ENCODE measurements at regions not wholly inside any gene's neighbourhood (a gene's known extent, or its start where the extent isn't known, plus 50 kb on each side); places are given as distances from the start of the nearest gene placed in this dataset.
A peak's percentile ranks its signal among the peaks of the same experiment; 100 is the strongest.
"Not testable (repeated sequence)": the region's sequence is repeated elsewhere in the genome, so short reads cannot be mapped to it uniquely, and the experiment has no call there.

DNA sequence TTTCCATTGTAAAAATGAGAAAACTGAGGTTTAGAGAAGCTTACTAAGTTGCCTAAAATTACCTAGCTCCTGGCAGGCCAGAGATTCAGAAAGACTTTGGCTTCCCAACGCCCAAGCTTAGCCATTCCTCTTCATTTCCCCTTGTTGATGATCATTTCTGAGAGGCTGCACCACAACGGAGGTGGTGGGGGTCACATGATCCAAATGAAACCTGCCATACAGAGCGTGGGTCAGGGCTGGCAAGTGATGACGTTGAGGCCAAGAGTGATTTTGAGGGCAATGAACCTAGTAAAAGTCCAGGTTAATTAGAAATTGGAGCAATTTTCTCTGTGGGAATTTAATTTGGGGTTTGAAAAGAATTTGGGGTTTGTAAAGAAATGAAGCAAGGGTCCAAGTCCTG, 109.9 kb downstream of the TMEM182 start:
- DNase-seq (ENCODE audit: low spot score) = no peak

DNA sequence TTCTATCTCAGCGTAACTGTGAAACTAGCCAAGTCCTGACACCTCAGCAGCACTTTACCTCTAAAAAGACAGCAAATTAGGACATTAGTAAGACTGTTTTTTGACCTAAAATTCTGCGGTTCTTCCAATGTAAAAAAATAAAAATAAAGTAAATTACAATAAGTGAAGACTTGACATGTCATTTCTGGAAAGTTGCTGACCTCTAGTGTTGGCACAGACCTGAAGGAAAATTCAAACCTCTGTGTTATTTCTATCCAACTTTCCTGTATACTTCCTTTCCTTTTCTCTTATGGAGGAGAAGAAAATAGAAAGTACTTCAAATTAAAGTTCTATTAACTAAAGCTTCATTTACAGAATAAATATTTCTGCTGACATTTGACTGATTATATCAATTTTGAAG, 110.6 kb downstream of the TMEM182 start:
- DNase-seq (ENCODE audit: low spot score) = peak; percentile 21

DNA sequence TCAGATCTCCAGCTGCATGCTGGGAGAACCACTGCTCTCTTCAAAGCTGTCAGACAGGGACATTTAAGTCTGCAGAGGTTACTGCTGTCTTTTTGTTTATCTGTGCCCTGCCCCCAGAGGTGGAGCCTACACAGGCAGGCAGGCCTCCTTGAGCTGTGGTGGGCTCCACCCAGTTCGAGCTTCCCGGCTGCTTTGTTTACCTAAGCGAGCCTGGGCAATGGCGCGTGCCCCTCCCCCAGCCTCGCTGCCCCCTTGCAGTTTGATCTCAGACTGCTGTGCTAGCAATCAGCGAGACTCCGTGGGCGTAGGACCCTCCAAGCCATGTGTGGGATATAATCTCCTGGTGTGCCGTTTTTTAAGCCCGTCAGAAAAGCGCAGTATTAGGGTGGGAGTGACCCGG, 117.7 kb downstream of the TMEM182 start:
- not testable (repeated sequence) for DNase-seq (ENCODE audit: low spot score)

DNA sequence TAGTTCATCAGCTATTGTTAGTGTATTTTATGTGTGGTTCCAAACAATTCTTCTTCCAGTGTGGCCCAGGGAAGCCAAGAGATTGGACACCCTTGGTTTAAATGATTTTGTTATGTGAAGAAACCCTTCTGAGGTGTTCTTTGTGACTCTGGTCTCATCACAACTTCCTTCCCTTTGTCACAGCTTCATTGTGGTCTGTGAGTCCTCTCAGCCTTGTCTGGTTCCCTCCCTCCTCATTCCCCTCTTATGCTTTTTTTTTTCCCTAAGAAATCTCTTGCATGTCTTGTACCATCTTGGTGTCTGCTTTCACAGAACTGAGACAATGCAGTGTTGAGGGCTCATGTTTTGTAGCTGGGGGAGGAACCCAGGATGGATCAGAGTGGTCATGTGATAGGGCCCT, 118.9 kb downstream of the TMEM182 start:
- no peak for DNase-seq (ENCODE audit: low spot score)

DNA sequence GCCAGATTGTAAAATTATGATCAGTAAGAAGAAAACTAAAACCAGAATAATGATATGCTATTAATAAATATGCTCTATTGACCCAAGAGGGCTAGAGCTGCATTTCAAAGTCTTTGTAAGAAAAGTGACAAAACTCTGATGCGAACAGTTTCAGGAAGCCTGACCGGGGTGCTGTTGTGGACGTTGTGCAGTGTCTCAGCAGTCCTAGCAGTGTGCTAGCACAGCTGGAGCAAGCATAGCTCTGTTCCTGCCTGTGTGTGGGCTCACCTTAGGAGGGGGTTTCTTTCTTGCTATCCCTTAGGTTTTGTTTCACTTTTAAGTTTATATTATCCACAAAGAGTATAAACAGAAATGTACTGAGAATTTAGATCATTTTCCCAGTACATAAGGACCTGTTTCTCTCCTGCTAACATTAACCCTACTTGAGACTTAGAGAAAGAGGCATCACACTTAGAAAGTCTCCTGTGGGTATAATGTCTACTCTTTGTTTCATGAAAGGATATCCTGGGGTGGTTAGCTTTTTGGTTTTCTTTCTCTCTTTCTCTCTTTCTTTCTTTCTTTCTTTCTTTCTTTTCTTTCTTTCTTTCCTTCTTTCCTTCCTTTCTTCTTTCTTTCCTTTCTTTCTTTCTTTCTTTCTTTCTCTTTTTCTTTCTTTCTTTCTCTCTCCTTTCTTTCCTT, 124.5 kb downstream of the TMEM182 start:
- DNase-seq (ENCODE audit: low spot score) = no peak

DNA sequence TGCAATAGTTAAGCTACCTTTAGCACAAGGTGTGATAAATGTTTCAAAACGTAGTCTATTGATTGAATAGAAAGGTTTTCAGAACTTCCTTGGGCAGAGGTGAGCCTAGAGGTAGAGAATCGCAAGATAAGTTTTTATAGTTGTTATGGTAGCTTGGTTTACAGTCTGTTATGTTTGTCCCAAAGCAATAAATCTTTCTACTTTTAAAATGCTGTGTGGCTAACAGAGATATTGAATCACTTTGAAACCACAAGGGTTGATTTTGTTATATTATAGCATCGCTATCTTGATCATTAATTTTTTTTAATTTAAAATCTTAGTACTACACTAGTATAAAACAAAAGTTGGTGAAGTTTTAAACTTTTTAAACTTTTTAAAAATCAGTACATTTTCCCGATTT, 126.7 kb downstream of the TMEM182 start:
- DNase-seq (ENCODE audit: low spot score) = no peak

DNA sequence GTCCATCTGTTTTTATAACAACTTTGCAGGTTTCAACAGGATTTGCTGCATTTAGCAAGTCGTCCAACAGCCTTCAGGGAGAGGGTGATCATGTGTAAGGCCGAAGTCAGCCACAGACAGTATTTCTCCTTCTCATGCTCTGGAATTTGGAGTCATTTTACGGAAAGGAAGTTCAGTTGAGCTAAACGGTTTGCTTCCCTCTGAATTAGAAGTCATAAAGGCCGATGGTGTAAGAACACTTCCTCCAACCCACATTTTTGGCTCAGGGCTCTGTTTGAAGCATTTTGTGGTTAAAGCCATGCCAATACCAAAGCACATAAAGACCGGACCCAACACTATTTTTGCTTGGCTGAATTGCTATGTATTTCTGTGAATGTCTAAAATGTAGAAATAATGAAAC, 129.5 kb downstream of the TMEM182 start:
- no peak for DNase-seq (ENCODE audit: low spot score)

DNA sequence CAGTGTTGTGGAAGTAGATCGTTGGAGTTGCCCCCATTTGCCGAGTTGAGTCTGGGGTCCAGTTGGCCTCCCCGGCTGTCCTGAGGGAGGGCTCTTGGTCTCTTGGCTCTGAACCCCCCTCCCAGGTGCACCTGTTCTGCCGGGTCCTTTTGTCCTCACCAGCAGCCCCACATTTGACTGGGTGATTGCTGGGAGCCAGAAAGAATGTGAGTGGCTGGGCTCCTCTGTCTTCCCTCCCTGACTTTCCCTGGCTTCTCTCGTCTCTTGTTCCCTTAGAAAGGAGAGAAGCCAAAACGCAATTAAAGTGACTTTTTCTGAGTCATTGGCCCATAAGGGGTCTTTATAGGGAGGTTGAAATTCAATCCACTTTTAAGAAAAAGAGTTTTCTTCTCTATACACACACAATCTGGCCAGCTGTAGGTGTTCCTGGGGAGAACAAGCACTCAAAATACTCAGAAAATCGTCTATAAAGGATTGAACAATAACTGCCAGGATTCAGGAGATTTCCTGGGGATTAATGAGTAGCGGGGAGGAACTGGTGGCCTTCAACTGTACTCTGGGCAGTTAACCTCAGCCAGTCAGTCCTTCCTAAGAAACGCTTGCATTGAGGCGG, 131.0 kb downstream of the TMEM182 start:
- DNase-seq (ENCODE audit: low spot score) = no peak

DNA sequence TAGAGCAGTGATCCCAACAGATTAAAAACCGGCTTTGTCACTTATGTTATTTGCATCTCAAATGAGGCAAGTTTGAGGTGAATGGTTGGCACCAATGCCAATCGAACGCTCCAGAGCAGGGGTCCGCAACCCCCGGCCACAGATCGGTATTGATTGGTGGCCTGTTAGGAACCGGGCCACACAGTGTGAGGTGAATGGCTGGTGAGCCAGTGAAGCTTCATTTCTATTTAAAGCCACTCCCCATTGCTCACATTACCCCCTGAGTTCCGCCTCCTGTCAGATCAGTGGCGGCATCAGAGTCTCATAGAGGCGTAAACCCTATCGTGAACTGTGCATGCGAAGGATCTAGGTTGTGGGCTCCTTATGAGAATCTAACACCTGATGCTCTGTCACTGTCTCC, 132.0 kb downstream of the TMEM182 start:
- no peak for DNase-seq (ENCODE audit: low spot score)

DNA sequence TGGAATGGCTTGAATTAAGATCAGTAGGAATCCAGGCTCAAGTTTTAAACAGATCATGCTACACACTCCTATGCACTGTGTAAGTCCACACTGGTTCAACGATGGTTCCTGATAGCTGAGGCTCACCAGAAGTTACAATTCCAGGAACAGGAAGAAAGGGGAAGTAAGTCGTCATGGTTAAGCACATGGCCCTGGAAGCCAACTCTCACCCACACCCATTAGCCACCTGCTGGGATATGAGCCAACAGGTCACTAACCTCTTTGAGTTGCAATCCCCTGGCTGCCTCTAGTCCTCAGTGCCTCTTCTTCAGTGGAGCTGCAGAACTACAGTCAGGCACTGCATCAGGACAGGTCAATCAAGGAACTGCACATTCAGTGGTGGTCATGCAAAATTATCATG, 133.5 kb downstream of the TMEM182 start:
- no peak for DNase-seq (ENCODE audit: low spot score)

DNA sequence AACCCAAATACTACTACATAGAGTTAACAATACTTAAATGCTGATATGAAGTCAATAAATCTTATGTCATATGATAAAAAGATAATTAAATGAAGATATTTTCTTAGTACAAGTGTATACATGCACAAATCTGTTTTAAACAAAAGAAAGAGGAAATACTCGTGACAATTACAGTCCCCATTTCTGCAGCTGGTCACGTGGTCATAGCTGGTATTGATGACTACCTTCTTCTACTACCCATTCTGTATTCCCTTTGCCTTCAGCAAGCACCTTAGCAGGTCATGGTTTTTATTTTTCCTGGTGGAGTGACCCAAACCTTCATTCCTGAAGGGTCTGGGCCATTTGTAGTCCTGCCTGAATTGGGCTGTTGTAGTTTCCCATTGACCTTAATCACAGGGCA, 147.4 kb downstream of the TMEM182 start:
- DNase-seq (ENCODE audit: low spot score) = not testable (repeated sequence)

DNA sequence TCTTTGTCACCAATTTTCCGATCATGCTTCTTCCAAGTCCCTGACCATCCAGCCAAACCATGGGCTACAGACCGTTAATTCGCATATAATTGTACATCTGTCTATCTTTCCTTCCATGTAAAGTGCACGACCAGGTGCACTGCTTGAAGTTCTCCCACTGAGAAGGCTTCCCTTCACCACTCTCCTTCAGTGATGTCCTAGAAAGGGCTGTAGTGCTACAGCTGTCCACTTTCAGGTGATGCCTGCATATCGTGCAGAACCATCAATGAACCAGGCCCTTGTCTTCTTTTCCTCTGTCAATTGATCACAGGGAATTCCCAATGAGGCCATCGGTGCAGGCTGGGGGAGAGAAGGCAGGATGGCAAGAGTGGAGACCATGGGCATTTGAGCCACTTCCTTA, 148.9 kb downstream of the TMEM182 start:
- no peak for DNase-seq (ENCODE audit: low spot score)

DNA sequence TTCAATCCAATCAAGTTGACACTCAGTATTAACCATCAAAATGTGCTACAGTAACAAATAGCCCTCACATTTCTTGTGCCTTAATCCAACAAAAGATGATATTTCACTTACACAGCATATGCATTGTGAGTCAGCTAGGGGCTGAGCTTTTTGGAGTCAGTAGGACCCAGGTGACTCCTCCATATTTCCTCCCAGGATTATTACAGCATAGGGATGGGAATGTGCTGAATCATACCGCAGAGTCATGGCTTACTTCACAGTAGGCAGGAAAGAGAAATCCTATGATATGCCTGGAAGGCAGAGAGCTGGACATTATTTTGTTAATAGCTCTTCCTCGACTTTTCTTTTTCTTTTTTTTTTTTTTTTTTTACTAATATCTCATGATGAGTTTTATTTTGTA, 153.3 kb downstream of the TMEM182 start:
- no peak for DNase-seq (ENCODE audit: low spot score)

DNA sequence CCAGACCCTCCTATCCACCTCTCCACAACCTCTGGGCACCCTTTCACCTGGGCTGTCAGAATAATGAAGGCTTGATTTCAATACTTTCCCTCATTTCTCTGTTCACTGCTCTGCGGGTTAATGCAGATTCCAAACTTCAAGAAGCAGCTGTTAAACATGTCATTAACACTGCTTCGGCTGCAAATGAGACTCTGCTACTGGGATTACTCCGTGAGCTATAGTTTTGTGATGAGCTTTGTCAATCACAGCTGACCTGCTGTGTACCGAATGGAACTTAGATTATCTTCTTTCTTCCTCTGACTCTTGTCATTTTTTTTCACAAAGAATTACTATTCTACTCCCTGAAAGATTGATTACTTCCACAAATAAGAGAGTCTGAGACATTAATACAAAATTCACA, 160.5 kb downstream of the TMEM182 start:
- DNase-seq (ENCODE audit: low spot score) = no peak

DNA sequence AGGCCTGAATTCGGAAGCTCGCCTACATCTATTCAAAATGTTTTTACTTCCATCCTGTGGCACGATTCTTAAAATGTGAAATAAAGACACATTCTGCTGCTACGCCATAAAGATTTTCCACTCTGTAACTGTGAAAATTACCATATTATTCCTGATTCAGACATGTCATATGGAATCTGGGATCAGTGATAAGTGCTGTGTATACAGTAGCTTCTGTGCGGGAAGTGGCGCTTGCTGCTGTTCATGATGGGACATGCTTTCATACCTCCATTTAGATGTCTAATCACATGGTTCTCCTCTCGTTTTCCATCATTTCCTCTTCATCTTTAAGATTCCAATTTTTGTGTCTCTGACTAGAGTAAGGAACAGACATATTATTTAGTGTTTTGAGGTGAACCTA, 163.2 kb downstream of the TMEM182 start:
- no peak for DNase-seq (ENCODE audit: low spot score)

DNA sequence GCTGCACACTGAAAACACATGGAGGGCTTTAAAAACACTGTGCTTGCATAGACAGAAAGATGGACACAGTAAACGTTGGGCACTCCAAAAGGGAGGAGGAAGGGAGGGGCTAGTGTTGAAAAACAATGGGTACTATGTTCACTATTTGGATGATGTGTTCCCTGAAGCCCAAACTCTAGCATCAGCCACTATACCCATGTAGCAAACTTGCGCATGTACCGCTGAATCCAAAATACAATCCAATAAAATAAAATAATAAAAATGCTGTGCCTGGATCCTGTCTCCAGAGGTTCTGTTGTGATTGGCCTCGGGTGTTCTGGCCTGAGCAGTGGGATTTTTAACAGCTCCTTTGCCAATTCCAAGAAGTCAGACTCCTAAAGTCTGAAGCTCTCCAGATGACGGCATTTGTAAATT, 166.0 kb downstream of the TMEM182 start:
- no peak for DNase-seq (ENCODE audit: low spot score)

DNA sequence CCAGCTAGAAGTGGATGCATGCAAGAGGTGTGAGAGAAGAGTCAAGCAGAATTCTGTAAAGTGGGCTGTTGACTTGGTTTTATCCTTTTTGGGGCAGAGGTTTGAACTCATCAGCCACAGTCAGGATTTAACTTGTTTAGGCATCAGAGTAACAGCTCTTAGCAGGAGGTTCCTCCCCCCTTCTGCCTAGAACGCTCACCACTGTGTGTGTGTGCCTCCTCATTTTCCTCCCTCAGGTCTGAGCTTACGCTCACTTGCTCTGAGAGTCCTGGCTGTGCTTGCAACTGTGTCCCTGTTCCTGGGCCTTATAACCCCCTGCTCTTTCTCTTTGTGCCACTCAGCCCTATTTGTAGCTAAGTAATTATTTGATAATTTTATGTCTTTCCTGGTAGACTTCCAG, 167.9 kb downstream of the TMEM182 start:
- no peak for DNase-seq (ENCODE audit: low spot score)

DNA sequence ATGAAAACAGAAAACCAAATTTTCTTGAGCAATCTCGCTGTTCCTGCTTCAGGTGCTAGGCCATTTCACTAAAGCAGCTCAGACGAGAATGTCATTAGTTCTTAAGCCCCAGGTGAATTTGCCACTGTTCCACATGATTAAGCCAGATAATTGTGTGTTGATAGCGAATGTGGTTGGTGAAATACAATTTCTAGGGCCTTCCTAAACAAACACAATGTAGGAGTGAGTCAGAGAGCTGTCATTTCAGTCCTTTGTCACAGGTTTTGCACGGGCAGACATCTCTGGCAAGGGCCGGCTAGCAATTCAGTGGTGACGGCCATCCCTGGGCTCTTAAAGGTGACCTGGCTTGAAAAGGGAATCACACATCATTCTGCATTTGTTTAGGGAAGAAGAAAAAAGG, 170.7 kb downstream of the TMEM182 start:
- no peak for DNase-seq (ENCODE audit: low spot score)

DNA sequence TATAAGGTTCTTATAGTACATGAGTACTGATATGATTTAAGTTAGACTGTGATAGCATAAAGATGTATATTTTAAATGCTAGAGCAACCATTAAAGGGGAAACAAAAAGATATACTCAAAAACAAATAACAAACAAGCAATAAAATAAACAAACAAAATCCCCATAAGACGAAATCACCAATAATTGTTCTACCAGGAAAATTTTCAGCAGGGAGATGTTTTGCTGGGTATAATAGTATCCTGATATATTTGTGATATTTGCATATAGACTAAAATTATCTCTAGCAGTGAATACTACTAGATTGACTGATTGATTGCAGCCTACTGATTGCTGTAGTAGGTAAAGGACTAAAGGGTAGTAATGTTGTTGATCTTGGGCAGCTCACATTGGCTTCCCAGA, 177.4 kb downstream of the TMEM182 start:
- no peak for DNase-seq (ENCODE audit: low spot score)

DNA sequence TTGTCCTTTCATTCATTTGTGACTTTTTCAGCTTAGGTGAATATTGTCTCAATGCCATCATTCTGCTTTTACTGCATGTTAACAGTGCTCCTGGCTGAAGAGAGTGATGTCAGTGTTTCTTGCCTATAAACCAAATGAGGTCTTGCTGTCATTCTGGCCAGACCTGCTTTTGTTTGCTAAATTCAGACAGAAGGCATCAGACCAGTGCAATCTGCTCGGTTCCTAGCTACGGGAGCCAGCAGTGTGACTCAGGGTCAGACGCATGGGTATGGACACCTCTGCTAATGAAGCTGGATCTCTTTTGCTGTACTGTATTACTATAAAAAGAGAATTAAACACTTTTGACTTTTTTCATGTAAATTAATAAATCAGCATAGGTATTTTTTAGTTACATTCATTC, 178.9 kb downstream of the TMEM182 start:
- peak; percentile 49 for DNase-seq (ENCODE audit: low spot score)

DNA sequence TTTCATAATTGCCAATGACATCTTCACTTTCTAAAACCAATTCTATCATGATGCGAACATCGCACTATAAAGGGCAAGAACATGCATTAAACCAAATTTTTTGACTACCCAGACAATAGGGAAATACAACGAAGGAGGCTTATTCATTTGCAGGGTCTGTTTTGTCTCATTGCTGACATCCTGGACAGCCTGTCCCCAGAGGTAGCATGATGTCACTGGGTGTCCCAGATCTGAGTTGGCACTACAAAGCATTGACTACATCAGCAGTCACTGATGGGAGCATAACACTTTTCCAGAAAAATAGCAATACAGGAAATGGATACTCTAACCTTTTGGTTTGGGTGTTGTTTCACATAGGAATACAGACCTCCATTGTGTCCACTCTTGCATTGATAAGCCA, 180.3 kb downstream of the TMEM182 start:
- DNase-seq (ENCODE audit: low spot score) = no peak

DNA sequence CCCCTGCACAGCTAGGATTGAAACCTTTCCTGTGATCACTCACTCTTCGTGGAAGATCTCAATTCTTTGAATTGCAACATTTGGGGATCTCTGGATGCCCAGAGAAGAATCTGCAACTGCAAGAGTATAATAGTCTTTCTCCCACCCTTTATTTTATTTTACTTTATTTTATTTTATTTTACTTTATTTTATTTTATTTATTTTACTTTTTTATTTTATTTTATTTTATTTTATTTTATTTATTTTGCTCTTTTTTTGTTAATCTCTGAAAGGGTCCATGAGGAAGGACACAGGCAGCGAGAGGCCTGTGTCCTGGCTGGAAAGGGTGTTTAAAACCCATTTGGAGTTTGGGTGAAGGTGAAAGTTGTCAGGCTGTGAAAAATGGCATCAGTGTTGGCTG, 181.4 kb downstream of the TMEM182 start:
- DNase-seq (ENCODE audit: low spot score) = no peak

DNA sequence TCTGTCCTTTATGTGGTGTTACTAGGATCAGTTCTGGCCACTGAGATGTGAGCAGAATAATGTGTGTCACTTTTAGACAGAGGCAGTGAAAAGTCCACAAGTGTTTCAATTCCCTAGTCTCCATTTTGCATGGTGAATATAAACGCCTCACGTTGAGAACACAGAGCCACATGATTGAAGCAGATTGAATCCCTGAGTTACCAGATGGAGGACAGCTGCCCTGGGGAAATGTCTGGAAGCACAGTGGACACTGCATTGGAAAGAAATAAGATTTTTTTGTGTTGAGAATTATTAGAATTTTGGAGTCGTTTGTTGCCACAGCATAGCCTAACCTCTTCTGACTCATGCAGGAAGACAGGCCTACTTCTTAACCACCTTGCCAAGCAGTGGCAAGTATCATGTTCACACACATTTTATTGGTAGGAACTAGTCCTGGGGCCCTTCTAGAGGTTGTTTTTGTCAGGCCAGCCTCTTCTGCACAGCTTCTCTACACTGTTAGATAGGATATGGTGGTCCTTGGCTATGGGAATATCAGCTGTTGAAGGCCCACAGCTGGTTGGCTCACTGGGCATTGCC, 188.6 kb downstream of the TMEM182 start:
- no peak for DNase-seq (ENCODE audit: low spot score)

DNA sequence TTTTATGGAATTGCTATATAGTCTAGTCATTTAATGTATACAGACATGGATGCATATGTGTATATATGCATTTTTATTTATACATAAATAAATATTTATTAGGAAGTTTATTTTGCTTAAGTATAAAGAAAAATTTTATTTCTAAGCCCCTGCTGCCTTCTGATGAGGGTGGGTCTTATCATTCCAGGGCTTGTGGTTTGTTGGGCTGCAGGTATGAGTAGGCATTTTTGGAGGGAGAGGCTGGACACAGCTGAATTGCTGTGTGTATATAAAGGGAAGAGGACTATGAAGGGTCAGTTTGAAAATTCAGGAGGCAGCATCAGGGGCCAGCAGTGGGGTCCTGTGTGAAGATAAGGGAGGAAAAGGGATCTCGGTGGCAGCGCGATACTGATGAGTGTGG, 189.4 kb downstream of the TMEM182 start:
- DNase-seq (ENCODE audit: low spot score) = no peak
